Activated naive CD4-positive, alpha-beta T cell treated with anti-CD3 and anti-CD28 coated beads, Interleukin-2, amount 10 ng/mL, durations not matched to agents 7 days and 5 days (primary cell): ENCODE measurements at regions not wholly inside any gene's neighbourhood (a gene's known extent, or its start where the extent isn't known, plus 50 kb on each side); places are given as distances from the start of the nearest gene placed in this dataset.
A peak's percentile ranks its signal among the peaks of the same experiment; 100 is the strongest.
"Not testable (repeated sequence)": the region's sequence is repeated elsewhere in the genome, so short reads cannot be mapped to it uniquely, and the experiment has no call there.

Experiments
- CTCF ChIA-PET: fragments of 350-600 bp; sonication (Branson Sonifier 250); formaldehyde crosslinking; loops from one replicate; lab custom pipeline; 2021; ENCODE audit warnings: antibody characterized with exemption; lab: Charles Lee
- DNase-seq: peaks from one replicate; pipeline ENCODE4 v3.0.0-alpha.2; 2020
- H3K27ac Mint-ChIP-seq: one replicate; pipeline ENCODE4 v1.8.0; 2021; ENCODE audit warnings: mild to moderate bottlenecking, moderate library complexity, mixed read lengths
- H3K27me3 Mint-ChIP-seq: one replicate; pipeline ENCODE4 v1.8.0; 2021; ENCODE audit warnings: mild to moderate bottlenecking, mixed read lengths
- H3K36me3 Mint-ChIP-seq: one replicate; pipeline ENCODE4 v1.8.0; 2021; ENCODE audit warnings: mixed read lengths
- H3K4me1 Mint-ChIP-seq: one replicate; pipeline ENCODE4 v1.8.0; 2021; ENCODE audit warnings: mixed read lengths
- H3K4me3 Mint-ChIP-seq: one replicate; pipeline ENCODE4 v1.8.0; 2021; ENCODE audit warnings: mild to moderate bottlenecking, moderate library complexity, mixed read lengths
- H3K9me3 Mint-ChIP-seq: one replicate; pipeline ENCODE4 v1.8.0; 2021; ENCODE audit warnings: mixed read lengths

DNA sequence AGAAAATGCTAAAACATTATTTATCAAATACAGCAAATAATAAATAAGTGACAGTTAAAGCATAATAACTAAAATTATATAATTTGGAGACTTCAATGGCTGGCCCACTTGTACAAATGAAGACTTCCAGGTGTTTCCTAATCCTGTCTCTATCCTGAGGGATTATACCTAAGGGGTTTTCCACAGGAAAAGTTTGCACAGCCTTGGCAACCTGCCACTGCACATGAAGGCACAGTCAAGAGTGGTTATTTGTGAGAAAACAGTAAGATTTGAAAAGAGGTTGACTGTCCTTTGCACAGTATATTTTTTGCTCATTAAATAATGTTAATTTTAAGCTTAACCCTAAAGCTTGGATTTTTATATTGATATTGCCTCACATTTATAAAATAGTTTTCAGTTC is 655.9 kb downstream of the TTLL7 start:
- H3K4me3 Mint-ChIP-seq, H3K4me1 Mint-ChIP-seq, H3K27me3 Mint-ChIP-seq, H3K9me3 Mint-ChIP-seq, CTCF ChIA-PET, H3K27ac Mint-ChIP-seq, H3K36me3 Mint-ChIP-seq, DNase-seq: not testable (repeated sequence)

DNA sequence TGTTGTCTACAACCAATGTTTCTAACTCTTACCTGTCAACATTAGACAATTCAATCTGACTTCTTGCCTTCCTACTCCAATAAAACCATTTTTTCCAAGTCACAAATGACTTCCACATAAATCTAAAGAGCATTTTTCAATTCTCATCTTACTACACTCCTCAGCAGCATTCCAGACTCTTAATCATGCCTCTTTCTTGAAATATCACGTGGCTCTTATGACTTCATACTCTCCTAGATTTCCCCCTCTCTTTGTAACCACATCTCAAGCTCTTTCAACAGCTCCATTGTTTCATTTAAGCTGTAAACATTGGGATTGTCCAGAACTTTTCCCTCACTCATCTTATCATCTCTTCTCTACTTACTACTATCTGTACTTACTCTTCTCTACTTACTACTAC is 666.6 kb downstream of the TTLL7 start:
- H3K36me3 Mint-ChIP-seq, H3K4me3 Mint-ChIP-seq, CTCF ChIA-PET: not testable (repeated sequence)

DNA sequence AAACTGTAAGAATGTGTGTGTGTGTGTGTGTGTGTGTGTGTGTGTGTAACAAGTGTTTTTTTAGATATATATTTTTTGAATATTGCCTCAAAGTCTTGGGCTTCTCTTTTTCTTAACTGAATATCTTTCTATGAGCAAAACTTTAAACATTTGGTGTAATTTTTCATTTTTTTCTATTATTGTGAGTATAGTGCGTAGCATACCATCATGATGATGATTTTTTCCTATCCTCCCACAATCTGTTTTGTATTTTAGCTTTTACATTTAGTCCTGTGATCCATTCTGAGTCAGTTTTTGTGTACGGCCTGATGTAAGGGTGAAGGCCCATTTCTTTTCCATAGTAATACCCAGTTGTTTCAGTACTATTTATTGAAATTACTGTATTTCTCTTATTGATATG is 680.6 kb downstream of the TTLL7 start:
- no peaks in the 10 kb centered on the region for H3K27me3 Mint-ChIP-seq
- CTCF ChIA-PET, result no interaction called here
- peaks cover 1% of the 10 kb centered on the region for H3K36me3 Mint-ChIP-seq
- H3K4me1 Mint-ChIP-seq, result no peaks in the 10 kb centered on the region
- DNase-seq, result no peak
- no peak overlapping the region for H3K27ac Mint-ChIP-seq
- peaks cover 6% of the 10 kb centered on the region for H3K9me3 Mint-ChIP-seq
- no peak overlapping the region for H3K4me3 Mint-ChIP-seq

More for the DNA sequence above, 666.6 kb downstream of the TTLL7 start:
- H3K9me3 Mint-ChIP-seq, H3K27me3 Mint-ChIP-seq, H3K4me1 Mint-ChIP-seq, H3K27ac Mint-ChIP-seq, DNase-seq: not testable (repeated sequence)

DNA sequence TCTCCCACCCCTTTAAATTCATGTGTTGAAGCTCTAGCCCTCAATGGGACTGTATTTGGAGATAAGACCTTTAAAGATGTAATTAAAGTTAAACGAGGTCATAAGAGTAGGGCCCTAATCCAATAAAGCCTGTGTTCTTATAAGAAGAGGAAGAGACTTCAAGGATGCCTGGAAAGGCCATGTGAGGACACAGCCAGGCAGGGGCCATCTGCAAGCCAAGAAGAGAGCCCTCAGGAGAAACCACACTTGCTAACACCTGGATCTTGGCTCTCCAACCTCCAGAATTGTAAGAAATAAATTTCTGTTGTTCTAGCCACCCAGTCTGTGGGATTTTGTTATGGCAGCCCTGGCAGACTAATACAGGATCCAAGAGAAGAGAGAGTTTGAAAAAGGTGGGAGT is 683.5 kb downstream of the TTLL7 start:
- H3K27ac Mint-ChIP-seq, H3K9me3 Mint-ChIP-seq, H3K4me1 Mint-ChIP-seq, H3K36me3 Mint-ChIP-seq, CTCF ChIA-PET, DNase-seq, H3K27me3 Mint-ChIP-seq, H3K4me3 Mint-ChIP-seq: not testable (repeated sequence)

DNA sequence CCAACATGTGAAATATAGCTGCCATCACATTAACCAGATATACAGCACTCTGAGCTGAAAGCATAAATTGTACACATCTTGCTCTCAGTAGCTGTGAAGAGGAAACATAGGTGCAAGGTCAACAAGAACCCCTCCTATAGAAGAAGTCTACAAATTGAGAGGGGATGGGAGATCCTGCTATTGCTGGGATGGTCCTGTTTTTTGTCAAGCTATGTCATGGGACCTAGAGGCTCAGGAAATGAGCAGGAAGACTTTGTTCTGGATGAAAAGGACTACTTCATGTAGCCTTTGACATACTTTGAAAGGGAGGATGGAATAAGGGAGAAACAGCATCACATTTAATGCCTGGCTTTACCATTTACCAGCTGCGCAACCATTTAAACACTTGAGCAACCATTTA is 688.8 kb downstream of the TTLL7 start:
- H3K36me3 Mint-ChIP-seq, H3K9me3 Mint-ChIP-seq, DNase-seq, H3K4me1 Mint-ChIP-seq, H3K4me3 Mint-ChIP-seq, CTCF ChIA-PET, H3K27me3 Mint-ChIP-seq, H3K27ac Mint-ChIP-seq: not testable (repeated sequence)

DNA sequence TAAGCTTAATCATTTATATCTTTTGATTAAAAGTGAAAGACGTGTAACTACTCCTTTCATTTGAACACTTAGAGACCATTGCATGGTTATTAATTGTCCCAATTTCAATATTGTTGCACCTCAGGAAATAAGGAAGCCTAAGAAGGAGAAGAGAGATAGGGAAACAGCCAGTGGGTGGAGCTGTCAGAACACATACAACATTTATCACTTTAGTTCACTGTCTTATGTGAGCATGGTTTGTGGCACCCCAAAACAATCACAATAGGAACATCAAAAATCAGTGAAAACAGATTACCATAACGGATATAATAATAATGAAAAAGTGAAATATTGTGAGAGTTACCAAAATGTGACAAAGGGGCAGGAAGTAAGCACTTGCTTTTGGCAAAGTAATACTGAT is 689.9 kb downstream of the TTLL7 start:
- H3K36me3 Mint-ChIP-seq, H3K4me3 Mint-ChIP-seq, H3K27ac Mint-ChIP-seq, H3K27me3 Mint-ChIP-seq, H3K4me1 Mint-ChIP-seq, H3K9me3 Mint-ChIP-seq, CTCF ChIA-PET: not testable (repeated sequence)
- DNase-seq, result peak; percentile 24

DNA sequence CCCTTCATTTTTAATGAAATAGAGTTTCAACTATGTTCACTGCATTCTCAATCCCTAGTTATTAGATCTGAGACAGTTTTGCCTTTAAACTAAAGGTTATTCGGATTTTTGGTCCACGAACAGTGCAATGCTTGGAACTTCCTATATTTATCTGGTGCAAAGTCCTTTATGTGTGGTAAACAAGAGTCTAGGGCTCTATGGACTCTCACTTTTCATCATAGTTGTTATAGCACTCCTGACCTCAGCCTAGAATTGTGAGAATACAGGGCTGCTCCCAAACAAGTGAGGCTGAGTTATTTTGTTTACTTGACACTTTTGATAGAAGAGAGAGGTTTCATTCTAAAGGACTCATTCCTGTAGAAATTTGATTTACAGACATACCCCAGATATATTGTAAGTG is 692.1 kb downstream of the TTLL7 start:
- H3K27ac Mint-ChIP-seq, H3K36me3 Mint-ChIP-seq, H3K27me3 Mint-ChIP-seq, DNase-seq, H3K9me3 Mint-ChIP-seq, H3K4me3 Mint-ChIP-seq, H3K4me1 Mint-ChIP-seq, CTCF ChIA-PET: not testable (repeated sequence)

DNA sequence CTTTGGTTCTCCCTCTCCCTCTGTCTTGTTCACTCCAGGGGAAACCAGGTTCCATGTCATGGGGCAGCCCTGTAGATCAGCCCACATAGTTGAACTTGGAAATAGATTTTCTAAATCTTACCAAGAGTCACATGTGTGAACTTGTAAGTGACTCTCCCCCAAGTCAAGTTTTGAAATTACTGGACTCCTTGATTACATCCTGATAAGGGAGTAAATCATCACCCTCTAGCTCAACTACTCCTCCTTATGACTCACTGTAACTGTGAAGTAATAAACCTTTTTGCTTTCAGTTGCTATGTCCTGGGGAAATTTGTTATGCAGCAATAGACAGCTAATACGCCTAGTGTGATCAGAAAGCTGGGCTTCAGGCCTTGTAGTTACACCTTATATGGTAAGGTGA is 703.3 kb downstream of the TTLL7 start:
- H3K4me3 Mint-ChIP-seq, H3K4me1 Mint-ChIP-seq, H3K27ac Mint-ChIP-seq, DNase-seq, H3K27me3 Mint-ChIP-seq, H3K36me3 Mint-ChIP-seq, H3K9me3 Mint-ChIP-seq, CTCF ChIA-PET: not testable (repeated sequence)

DNA sequence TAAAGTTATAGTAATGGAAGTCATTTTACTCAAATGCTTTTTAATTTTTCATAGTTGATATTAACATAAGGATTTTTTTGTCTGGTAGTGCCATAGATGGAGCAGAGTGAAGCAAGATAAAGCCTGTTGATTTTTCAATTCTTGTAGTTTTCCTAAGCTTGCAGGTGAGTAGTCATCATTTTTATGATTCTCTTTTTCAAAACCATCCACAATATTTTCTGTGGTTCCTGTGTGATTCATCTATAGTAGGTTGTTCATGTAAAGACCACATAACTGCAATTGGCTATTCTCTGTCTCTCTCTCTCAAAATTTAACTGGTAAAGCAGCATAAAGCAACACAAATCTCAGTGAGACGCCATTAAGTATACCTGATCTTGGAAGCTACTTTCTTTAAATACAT is 711.5 kb downstream of the TTLL7 start:
- H3K27me3 Mint-ChIP-seq, DNase-seq, H3K4me1 Mint-ChIP-seq, H3K27ac Mint-ChIP-seq, H3K9me3 Mint-ChIP-seq, CTCF ChIA-PET, H3K36me3 Mint-ChIP-seq, H3K4me3 Mint-ChIP-seq: not testable (repeated sequence)

DNA sequence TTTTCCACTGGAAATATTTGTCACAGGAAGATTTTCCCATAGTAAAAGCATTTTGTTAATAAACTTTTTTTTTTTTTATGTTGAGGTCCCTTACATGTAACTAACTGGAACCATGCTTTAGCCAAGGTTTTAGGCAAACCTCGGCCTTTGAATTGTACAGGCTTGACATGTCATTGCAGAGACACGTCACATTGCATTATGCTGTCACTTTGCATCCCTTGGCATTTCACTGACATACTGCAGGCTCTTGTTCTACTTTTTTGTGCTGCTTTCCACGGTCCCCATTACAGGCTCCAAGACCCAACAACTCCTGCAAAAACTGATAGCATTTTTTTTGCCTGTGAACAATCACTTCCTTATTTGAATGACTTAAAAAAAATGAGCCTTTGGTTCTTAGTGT is 724.3 kb downstream of the TTLL7 start:
- H3K9me3 Mint-ChIP-seq, H3K36me3 Mint-ChIP-seq, H3K27me3 Mint-ChIP-seq, CTCF ChIA-PET, H3K4me3 Mint-ChIP-seq, DNase-seq, H3K27ac Mint-ChIP-seq, H3K4me1 Mint-ChIP-seq: not testable (repeated sequence)

DNA sequence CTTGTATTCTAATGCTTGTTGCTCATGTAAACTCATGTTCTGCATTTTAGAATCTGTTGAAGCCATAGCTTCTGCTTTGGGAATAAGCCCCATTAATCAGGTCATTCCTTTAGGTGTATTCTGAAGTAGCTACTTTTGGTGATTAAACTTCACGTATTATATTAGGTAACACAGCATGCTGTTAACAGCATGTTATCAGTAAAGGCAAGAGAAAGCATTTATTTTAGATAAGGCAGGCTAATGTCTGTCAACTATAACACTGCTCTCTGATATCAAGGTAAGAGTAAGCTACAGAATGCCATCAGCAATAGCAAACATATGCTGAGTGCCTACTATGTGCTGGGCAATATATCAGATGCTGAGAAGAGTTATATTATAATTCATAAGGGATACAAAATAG is 726.4 kb downstream of the TTLL7 start:
- DNase-seq, H3K27ac Mint-ChIP-seq, H3K4me1 Mint-ChIP-seq, H3K4me3 Mint-ChIP-seq, H3K36me3 Mint-ChIP-seq, H3K9me3 Mint-ChIP-seq, H3K27me3 Mint-ChIP-seq, CTCF ChIA-PET: not testable (repeated sequence)

DNA sequence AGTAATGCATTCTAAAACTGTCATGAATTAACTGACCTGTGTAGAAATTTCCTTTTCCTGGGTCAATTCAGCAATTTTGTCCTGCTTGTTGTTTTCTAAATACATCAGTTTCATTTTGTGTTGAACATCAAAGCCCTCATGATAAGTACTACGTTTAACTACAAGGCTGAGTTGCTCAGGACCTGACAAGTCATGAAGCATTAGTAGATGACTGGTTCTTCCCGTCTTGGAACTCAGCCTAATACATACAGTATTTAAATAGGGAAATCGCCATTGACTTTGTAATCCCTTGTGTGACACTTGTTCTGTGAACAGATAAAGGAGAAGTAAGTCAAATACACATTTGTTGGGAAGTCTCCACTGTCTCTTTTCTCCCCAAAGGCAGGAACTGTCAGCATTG is 727.1 kb downstream of the TTLL7 start:
- CTCF ChIA-PET, H3K36me3 Mint-ChIP-seq, H3K9me3 Mint-ChIP-seq, H3K4me3 Mint-ChIP-seq, H3K27me3 Mint-ChIP-seq, H3K27ac Mint-ChIP-seq, H3K4me1 Mint-ChIP-seq, DNase-seq: not testable (repeated sequence)

DNA sequence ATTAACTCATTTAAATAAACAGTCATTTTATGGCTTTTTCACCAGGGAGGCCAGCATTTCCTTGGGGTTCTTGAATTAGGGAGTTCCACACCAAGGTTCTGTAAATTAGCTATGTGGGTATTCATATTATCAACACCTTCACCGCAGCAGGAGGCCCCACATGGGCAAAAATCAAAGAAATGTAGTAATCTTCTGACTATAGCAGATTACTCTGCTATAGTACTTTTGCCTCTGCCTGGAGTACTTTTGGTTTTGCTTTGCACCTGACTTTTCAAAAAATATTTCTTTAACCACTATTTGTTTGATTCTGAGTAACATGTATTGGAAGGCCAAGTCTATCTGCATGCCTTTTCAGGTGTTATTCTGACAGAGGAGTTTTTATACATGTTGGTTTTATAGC is 728.1 kb downstream of the TTLL7 start:
- H3K4me3 Mint-ChIP-seq, DNase-seq, H3K36me3 Mint-ChIP-seq, H3K4me1 Mint-ChIP-seq, H3K9me3 Mint-ChIP-seq, H3K27ac Mint-ChIP-seq, H3K27me3 Mint-ChIP-seq, CTCF ChIA-PET: not testable (repeated sequence)

DNA sequence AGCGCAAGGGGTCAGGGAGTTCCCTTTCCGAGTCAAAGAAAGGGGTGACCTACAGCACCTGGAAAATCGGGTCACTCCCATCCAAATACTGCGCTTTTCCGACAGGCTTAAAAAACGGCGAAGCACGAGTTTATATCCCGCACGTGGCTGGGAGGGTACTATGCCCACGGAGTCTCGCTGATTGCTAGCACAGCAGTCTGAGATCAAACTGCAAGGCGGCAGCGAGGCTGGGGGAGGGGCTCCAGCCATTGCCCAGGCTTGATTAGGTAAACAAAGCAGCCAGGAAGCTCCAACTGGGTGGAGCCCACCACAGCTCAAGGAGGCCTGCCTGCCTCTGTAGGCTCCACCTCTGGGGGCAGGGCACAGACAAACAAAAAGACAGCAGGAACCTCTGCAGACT is 735.1 kb downstream of the TTLL7 start:
- H3K36me3 Mint-ChIP-seq, CTCF ChIA-PET, H3K4me3 Mint-ChIP-seq, H3K27ac Mint-ChIP-seq, H3K9me3 Mint-ChIP-seq, DNase-seq, H3K27me3 Mint-ChIP-seq, H3K4me1 Mint-ChIP-seq: not testable (repeated sequence)

DNA sequence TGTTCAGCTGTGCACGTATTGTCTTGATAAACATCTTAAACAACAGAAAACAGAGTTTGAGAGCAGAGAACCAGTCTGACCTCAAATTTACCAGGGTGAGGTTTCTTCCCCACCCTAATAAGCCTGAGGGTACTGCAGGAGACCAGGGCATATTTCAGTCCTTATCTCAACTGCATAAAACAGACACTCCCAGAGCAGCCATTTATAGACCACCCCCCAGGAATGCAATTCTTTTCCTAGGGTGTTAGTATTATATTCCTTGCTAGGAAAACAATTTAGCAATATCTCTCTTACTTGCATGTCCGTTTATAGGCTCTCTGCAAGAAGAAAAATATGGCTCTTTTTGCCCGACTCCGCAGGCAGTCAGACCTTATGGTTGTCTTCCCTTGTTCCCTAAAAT is 747.2 kb downstream of the TTLL7 start:
- H3K9me3 Mint-ChIP-seq, result peaks cover 11% of the 10 kb centered on the region
- CTCF ChIA-PET, H3K27ac Mint-ChIP-seq, H3K27me3 Mint-ChIP-seq, H3K4me1 Mint-ChIP-seq, H3K4me3 Mint-ChIP-seq, DNase-seq, H3K36me3 Mint-ChIP-seq: not testable (repeated sequence)

DNA sequence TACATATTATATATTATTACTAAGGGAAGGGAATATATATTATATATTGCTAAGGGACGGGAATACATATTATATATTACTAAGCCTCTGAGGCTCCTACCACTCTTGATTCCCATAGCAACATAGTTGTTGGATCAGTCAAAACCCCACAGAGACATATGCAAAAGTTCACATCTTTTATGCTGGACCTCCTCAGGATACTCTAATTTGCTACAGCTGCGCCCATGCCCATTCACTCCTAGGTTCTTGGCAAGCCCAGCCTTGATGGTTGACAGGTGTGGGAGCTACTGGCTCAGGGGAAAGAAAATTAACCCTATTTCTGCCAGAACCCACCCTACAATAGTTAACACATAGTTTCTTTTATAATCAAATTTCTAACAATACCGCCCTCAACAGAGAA is 752.2 kb downstream of the TTLL7 start:
- CTCF ChIA-PET, H3K27me3 Mint-ChIP-seq, H3K4me3 Mint-ChIP-seq, H3K27ac Mint-ChIP-seq, DNase-seq, H3K36me3 Mint-ChIP-seq, H3K4me1 Mint-ChIP-seq, H3K9me3 Mint-ChIP-seq: not testable (repeated sequence)
